H9 (cell line): ENCODE measurements at regions not wholly inside any gene's neighbourhood (a gene's known extent, or its start where the extent isn't known, plus 50 kb on each side); places are given as distances from the start of the nearest gene placed in this dataset.

ENCODE experiments used
- DNase-seq: peaks from one replicate; pipeline ENCODE4 v3.0.0-alpha.2; 2017
- H2AFZ ChIP-seq: one replicate; pipeline ENCODE4 v1.6.1; 2013; ENCODE audit warnings: mild to moderate bottlenecking, low read length, control low read depth, moderate library complexity
- H2AK5ac ChIP-seq: 2 replicates; pipeline ENCODE4 v1.6.1; 2013; ENCODE audit warnings: low read length, control low read depth, mixed read lengths; ENCODE audit not compliant: insufficient read length
- H2BK120ac ChIP-seq: one replicate; pipeline ENCODE4 v1.6.1; 2013; ENCODE audit warnings: low read depth, mild to moderate bottlenecking, low read length, control low read depth, inconsistent platforms; ENCODE audit not compliant: poor library complexity, severe bottlenecking
- H2BK12ac ChIP-seq: 2 replicates; pipeline ENCODE4 v1.6.1; 2013; ENCODE audit warnings: low read length, control low read depth, mixed read lengths, low read depth; ENCODE audit not compliant: insufficient read length
- H2BK15ac ChIP-seq: 2 replicates; pipeline ENCODE4 v1.6.1; 2013; ENCODE audit warnings: low read depth, low read length, control low read depth
- H2BK20ac ChIP-seq: one replicate; pipeline ENCODE4 v1.6.1; 2013; ENCODE audit warnings: low read depth, mild to moderate bottlenecking, low read length, control low read depth, inconsistent platforms; ENCODE audit not compliant: poor library complexity, severe bottlenecking
- H2BK5ac ChIP-seq: 2 replicates; pipeline ENCODE4 v1.6.1; 2013; ENCODE audit warnings: low read length, control low read depth, mixed read lengths; ENCODE audit not compliant: insufficient read length
- H3K14ac ChIP-seq: 2 replicates; pipeline ENCODE4 v1.6.1; 2013; ENCODE audit warnings: low read length, control low read depth; ENCODE audit not compliant: insufficient read depth
- H3K18ac ChIP-seq: 2 replicates; pipeline ENCODE4 v1.6.1; 2013; ENCODE audit warnings: low read depth, mild to moderate bottlenecking, mixed read lengths, low read length, control low read depth; ENCODE audit not compliant: insufficient read length
- H3K23ac ChIP-seq: 2 replicates; pipeline ENCODE4 v1.6.1; 2013; ENCODE audit warnings: low read length, control low read depth, mixed read lengths, low read depth; ENCODE audit not compliant: insufficient read length
- H3K23me2 ChIP-seq: 2 replicates; pipeline ENCODE4 v1.6.1; 2013; ENCODE audit warnings: low read depth, mild to moderate bottlenecking, mixed read lengths, low read length, control low read depth; ENCODE audit not compliant: insufficient read length, poor library complexity, severe bottlenecking
- H3K27ac ChIP-seq: 2 replicates; pipeline ENCODE4 v1.5.1; 2013; ENCODE audit warnings: low read length, control low read depth, mixed read lengths, low read depth; ENCODE audit not compliant: insufficient read length
- H3K27me3 ChIP-seq: 2 replicates; pipeline ENCODE4 v1.6.1; 2013; ENCODE audit warnings: low read length, control low read depth, inconsistent platforms; ENCODE audit not compliant: insufficient read depth
- H3K4ac ChIP-seq: 2 replicates; pipeline ENCODE4 v1.6.1; 2013; ENCODE audit warnings: low read depth, mild to moderate bottlenecking, control low read depth, inconsistent platforms, low read length, moderate library complexity
- H3K4me1 ChIP-seq: 2 replicates; pipeline ENCODE4 v1.6.1; 2013; ENCODE audit warnings: low read length, control low read depth, inconsistent platforms; ENCODE audit not compliant: insufficient read depth
- H3K4me2 ChIP-seq: 2 replicates; pipeline ENCODE4 v1.6.1; 2013; ENCODE audit warnings: low read length, control low read depth, mixed read lengths; ENCODE audit not compliant: insufficient read length, insufficient read depth
- H3K56ac ChIP-seq: 2 replicates; pipeline ENCODE4 v1.6.1; 2013; ENCODE audit warnings: low read depth, mild to moderate bottlenecking, mixed read lengths, low read length, control low read depth; ENCODE audit not compliant: insufficient read length
- H3K79me1 ChIP-seq: 2 replicates; pipeline ENCODE4 v1.6.1; 2013; ENCODE audit warnings: low read depth, mild to moderate bottlenecking, moderate library complexity, low read length, control low read depth, inconsistent platforms; ENCODE audit not compliant: insufficient read depth, poor library complexity, severe bottlenecking
- H3K79me2 ChIP-seq: 2 replicates; pipeline ENCODE4 v1.6.1; 2013; ENCODE audit warnings: low read length, control low read depth, inconsistent platforms; ENCODE audit not compliant: insufficient read depth
- H3K9ac ChIP-seq: 2 replicates; pipeline ENCODE4 v1.6.1; 2013; ENCODE audit warnings: low read length, control low read depth, mixed read lengths; ENCODE audit not compliant: insufficient read length; ENCODE audit errors: extremely low read depth
- H3K9me3 ChIP-seq: one replicate; pipeline ENCODE4 v1.6.1; 2013; ENCODE audit warnings: low read depth, low read length, inconsistent platforms; ENCODE audit not compliant: control insufficient read depth
- H3T11ph ChIP-seq: one replicate; pipeline ENCODE4 v1.6.1; 2013; ENCODE audit warnings: mild to moderate bottlenecking, low read length, control low read depth, inconsistent platforms
- H4K20me1 ChIP-seq: one replicate; pipeline ENCODE4 v1.6.1; 2013; ENCODE audit not compliant: control insufficient read depth, insufficient read length, insufficient read depth
- H4K5ac ChIP-seq: 2 replicates; pipeline ENCODE4 v1.6.1; 2013; ENCODE audit warnings: low read depth, mild to moderate bottlenecking, mixed read lengths, low read length, control low read depth; ENCODE audit not compliant: insufficient read length
- H4K8ac ChIP-seq: replicated peaks from 2 replicates; pipeline ENCODE4 v1.6.1; 2013; ENCODE audit warnings: low read length, control low read depth, mixed read lengths, low read depth; ENCODE audit not compliant: insufficient read length
- H4K91ac ChIP-seq: 2 replicates; pipeline ENCODE4 v1.6.1; 2013; ENCODE audit warnings: low read depth, mild to moderate bottlenecking, moderate library complexity, mixed read lengths, low read length, control low read depth; ENCODE audit not compliant: insufficient read length
- H3K27ac Mint-ChIP-seq, 3 experiments: 2 replicates in 2 of 3; 3 replicates in 1 of 3; pipeline ENCODE4 v1.8.0; 2020 to 2021; ENCODE audit warnings: mixed read lengths in 3 of 3, mild to moderate bottlenecking in 1 of 3, moderate library complexity in 1 of 3
- H3K27me3 Mint-ChIP-seq: 2 replicates; pipeline ENCODE4 v1.8.0; 2021; ENCODE audit warnings: low read depth, mild to moderate bottlenecking, moderate library complexity, mixed read lengths
- H3K36me3 Mint-ChIP-seq, 3 experiments: 2 replicates in 2 of 3; 3 replicates in 1 of 3; pipeline ENCODE4 v1.8.0; 2020 to 2021; ENCODE audit warnings: low read depth in 3 of 3, mixed read lengths in 3 of 3; ENCODE audit not compliant: insufficient read depth in 1 of 3
- H3K4me1 Mint-ChIP-seq, 2 experiments: 2 replicates each; pipeline ENCODE4 v1.8.0; 2020; ENCODE audit warnings: mixed read lengths in 2 of 2
- H3K4me3 Mint-ChIP-seq, 2 experiments: 2 replicates in 1 of 2; 3 replicates in 1 of 2; pipeline ENCODE4 v1.8.0; 2020 to 2021; ENCODE audit warnings: mild to moderate bottlenecking in 2 of 2, mixed read lengths in 2 of 2, moderate library complexity in 1 of 2
- H3K9me3 Mint-ChIP-seq, 2 experiments: 2 replicates in 1 of 2; 3 replicates in 1 of 2; pipeline ENCODE4 v1.8.0; 2020; ENCODE audit warnings: mild to moderate bottlenecking in 2 of 2, mixed read lengths in 2 of 2, moderate library complexity in 1 of 2
- CTCF ChIP-seq: fragments of 200-600 bp; sonication (generic); conservative IDR thresholded peaks from 3 replicates; pipeline ENCODE4 v1.8.0; 2021; ENCODE audit warnings: antibody characterized with exemption, mild to moderate bottlenecking
- WGBS: extraction: QIAGEN DNeasy Blood & Tissue Kit; methylation state at CpG from one replicate; pipeline ENCODE4 v1.1.7; 2013; ENCODE audit warnings: missing lambda C conversion rate, low lambda C conversion rate, mixed read lengths; ENCODE audit not compliant: insufficient read length; ENCODE audit errors: extremely low coverage; 5-methylcytosine and 5-hydroxymethylcytosine counted together

- Histone ChIP-seq H3K9me3 (no peaks in the 10 kb centered on the region), H3K79me1 (no peaks in the 10 kb centered on the region), H3K56ac (no peak overlapping the region), H2BK120ac (no peak overlapping the region), H2AFZ (no peak overlapping the region), H2BK20ac (no peak overlapping the region), H3K14ac (no peak overlapping the region), H3K9ac (no peak overlapping the region), H3K18ac (no peak overlapping the region), H3K27ac (no peak overlapping the region), H4K91ac (no peak overlapping the region), H2BK12ac (no peak overlapping the region), H3K79me2 (no peaks in the 10 kb centered on the region), H2AK5ac (no peak overlapping the region), H4K20me1 (no peaks in the 10 kb centered on the region), H3K27me3 (no peaks in the 10 kb centered on the region), H3K23ac (no peak overlapping the region), H2BK5ac (no peak overlapping the region), H3T11ph (no peak overlapping the region), H2BK15ac (no peak overlapping the region), H3K4me1 (no peaks in the 10 kb centered on the region), H3K4ac (no peak overlapping the region), H4K8ac (no peak overlapping the region), H4K5ac (no peak overlapping the region), H3K4me2 (no peak overlapping the region), H3K23me2 (no peaks in the 10 kb centered on the region)
- no peak overlapping the region for H3K27ac Mint-ChIP-seq
- no peaks in the 10 kb centered on the region for H3K9me3 Mint-ChIP-seq
- H3K36me3 Mint-ChIP-seq: no peaks in the 10 kb centered on the region
- no peaks in the 10 kb centered on the region for H3K27me3 Mint-ChIP-seq
- no peak overlapping the region for H3K4me3 Mint-ChIP-seq
- TF ChIP-seq CTCF: no peak
- WGBS: no CpG with 5 or more reads among the region's 1 CpG
- no peak for DNase-seq
- H3K4me1 Mint-ChIP-seq: no peaks in the 10 kb centered on the region
Measured at GRCh38 chr13:88932950-88933349, 1261.8 kb downstream of the SLITRK5 start.
